CD4-positive, alpha-beta T cell treated with Interleukin-12 subunit alpha and Interleukin-12 subunit beta, for 1 hour (primary cell): ENCODE measurements at regions not wholly inside any gene's neighbourhood (a gene's known extent, or its start where the extent isn't known, plus 50 kb on each side); places are given as distances from the start of the nearest gene placed in this dataset.

Experiments used
- DNase-seq: peaks from one replicate; pipeline ENCODE4 v3.0.0-alpha.2; 2020

DNA sequence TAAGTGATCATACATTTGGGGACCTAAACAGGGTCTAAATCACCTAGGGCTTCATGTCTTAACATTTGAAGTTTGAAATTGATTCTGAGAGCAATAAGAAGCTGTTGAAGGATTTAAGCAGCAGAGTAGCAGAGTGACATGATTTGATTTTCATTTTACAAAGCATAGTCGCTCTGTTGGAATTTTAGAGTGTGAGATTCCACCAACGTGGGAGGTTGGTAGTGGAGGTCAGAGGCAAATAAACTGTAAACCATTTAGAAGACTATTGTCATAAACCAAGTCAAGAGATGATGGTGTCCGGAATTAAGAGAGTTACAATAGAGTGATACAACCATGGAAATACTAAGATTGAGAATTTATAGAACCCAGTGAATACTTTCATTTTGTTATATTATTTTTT is 52.7 kb upstream of the ZDHHC17 start:
- no peak for DNase-seq

DNA sequence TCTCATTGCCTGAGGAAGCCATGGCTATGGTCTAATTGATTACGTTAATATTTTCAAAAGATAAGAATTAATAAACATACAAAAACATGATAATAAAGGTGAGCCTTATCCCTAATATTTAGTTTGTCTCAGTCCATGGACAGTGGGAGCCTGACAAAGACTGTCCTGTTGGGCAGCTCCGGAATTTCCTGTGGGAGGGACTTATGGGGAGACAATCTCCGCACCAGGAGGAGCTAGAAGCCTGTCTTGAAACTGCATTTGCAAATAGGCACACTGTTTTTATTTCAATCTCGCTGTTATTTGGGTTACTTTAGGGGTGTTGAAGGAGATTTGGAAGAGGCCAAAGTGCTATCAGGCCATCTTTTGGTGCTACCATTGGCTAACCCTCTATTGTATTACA is 50.8 kb upstream of the ZDHHC17 start:
- no peak for DNase-seq

DNA sequence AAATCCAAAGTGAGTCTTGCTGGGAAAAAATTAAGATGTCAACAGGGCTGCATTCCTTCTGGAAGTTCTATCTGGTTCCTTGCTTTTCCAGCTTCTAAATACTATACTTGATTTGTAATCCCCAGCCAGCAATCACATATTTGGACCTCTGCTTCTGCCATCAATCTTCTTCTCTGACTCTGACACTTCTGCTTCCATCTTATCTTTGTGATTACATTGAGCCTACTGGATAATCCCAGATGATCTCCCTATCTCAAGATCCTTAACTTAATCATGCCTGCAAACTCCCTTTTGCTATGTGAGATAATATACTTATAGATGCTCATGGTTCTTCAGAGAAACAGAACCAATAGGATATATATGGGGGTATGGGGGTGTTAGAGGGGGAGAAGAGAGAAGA is 49.9 kb upstream of the ZDHHC17 start:
- no peak for DNase-seq
